C1 segment of cervical spinal cord (tissue), 14 donors: ENCODE measurements at regions not wholly inside any gene's neighbourhood (a gene's known extent, or its start where the extent isn't known, plus 50 kb on each side); places are given as distances from the start of the nearest gene placed in this dataset.
A peak's percentile ranks its signal among the peaks of the same experiment; 100 is the strongest.
"Not testable (repeated sequence)": the region's sequence is repeated elsewhere in the genome, so short reads cannot be mapped to it uniquely, and the experiment has no call there.

Experiments used
- DNase-seq, 14 donors: peaks; one replicate each; lab custom pipeline; 2025; lab: John Stamatoyannopoulos, UW

DNA sequence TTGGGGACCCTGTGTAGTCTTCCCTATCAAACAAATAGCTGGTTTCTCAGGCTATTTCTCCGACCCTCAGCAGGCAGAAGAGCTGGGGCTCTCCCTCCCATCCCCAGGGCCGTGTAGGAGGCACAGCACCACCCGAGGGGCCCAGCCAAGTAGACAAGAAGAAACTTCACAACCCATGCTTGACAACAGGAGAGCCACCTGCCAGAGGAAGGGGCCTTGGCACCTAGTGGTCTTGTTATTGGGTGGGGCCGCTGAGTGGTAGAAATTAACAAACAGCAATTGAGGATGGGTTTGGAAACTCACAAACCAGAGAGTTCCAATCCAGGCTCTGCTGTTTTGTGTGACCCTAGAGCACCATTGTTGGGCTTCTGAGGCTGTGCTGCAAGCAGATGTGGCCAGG is 108.5 kb upstream of the CHD6 start:
- DNase-seq, result no peak

DNA sequence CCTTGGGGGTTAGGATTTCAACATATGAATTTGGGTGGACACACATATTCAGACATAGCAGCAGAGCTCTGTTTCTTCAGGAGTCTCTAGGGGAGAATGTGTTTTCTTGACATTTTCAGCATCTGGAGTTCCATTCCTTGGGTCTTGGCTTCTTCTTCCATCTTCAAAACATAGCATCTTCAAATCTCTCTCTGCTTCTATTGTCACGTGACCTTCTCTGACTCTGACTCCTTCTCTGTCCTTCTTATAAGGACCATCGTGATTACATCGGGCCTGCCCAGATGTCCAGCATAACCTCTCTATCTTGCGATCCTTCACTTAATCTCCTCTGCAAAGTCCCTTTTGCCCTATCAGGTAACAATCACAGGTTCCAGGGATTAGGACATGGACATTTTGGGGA is 101.0 kb upstream of the CHD6 start:
- DNase-seq, result no peak

DNA sequence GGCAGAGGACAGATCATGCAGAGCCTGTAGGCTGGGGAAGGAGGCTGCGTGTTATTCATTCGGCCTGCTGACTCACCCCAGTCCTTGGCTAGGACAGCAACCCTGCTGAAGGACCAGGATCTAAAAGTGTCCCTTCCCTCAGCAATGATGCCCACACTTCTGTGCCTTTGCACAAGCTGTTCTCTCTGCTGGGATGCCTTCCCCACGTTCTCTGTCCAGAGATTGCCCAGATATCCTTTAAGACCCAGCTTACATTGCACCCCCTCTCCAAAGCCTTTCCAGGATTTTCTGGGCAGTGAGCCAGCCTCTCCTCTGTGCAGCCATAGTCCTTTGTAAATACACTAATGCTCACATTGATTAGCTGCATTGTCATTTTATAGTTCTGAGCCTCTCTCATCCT is 99.3 kb upstream of the CHD6 start:
- DNase-seq, result peak in 2 of 14 donors; percentile 2

DNA sequence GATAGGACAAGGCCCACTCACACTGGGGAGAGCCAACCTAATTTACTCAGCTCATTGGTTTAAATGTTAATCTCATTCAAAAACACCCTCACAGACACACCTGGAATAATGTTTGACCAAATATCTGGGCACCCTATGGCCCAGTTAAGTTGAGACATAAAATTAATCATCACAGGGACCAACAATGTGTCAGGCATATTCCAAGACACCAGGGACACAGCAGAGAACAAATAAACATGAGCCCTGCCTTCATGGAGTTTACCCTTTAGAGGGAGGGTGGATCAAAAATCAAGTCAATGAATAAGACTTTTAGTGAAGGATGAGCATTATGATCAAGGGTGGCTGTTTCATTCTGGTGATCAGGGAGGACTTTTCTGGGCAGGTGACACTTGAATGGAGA is 98.7 kb upstream of the CHD6 start:
- DNase-seq, result no peak

DNA sequence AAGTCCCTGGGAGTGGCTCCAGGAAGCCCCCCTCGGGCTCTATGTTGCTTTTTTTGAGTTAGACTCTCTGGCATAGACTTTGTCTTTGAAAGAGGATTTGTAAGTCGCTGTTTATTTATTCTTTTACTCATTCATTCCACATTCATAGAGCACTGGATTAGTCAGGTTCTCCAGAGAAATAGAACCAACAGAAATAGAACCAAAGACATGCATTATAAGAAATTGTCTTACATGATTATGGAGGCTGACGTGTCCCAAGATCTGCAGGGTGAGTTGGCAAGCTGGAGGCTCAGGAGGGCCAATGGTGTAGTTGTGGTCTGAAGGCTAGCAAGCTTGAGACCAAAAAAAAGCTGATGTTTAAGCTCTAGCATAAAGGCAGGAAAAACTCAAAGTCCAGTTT is 98.3 kb upstream of the CHD6 start:
- DNase-seq, result no peak

DNA sequence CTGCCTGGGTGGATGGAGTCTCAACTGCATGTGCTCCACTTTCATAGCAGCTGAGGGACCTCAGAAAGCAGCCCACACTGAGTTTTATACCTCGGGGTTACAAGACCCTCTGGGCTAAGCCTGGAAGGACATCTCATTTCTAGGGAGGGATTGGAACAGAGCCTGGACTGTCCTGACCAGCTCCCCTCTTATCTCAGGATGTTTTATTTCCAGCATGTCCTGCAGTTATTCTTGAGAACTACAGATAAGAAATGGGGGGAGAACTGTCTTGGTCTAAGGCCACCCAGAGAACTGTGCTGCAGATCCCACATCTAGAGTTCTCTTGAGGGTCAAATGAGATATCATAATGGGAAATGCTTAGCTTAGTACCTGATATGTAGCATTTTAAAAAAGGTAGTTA is 97.3 kb upstream of the CHD6 start:
- DNase-seq, result no peak

DNA sequence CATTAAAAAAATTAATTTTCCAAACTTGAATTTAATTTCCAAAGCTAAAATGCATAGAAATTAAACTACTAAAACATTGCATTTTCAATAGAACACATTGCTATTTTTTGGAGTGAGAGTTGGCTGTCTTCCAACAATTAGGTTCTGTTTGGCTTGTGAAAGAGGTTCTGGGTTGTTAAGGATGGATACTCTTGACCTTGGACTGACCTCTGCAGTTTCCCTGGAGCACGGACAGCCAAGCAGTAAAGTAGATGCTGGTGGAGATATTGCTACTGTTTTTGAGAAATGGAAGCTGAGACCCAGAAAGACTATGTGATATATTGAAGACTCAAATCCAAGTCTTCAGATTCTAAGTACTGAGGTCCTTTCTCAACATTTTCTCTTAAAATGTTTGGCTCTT is 95.9 kb upstream of the CHD6 start:
- DNase-seq, result no peak

DNA sequence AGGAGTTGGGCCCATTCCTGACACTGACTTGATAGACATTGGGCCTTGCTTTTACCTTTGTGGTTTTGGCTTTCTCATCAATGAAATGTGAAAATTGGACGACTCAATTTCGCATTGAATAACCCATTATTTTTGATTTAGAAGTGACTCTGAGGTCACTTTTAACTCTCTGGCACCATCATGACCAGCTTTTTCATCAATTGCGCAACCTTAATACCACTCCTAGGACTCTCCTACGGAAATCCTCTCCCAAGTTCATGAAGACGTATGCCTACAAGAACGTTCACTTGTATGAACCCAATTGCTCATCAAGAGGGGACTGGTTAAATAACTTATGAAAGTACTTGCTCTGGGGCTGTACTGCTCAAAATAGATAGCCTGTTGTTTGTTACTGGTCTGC is 86.7 kb upstream of the CHD6 start:
- no peak for DNase-seq

DNA sequence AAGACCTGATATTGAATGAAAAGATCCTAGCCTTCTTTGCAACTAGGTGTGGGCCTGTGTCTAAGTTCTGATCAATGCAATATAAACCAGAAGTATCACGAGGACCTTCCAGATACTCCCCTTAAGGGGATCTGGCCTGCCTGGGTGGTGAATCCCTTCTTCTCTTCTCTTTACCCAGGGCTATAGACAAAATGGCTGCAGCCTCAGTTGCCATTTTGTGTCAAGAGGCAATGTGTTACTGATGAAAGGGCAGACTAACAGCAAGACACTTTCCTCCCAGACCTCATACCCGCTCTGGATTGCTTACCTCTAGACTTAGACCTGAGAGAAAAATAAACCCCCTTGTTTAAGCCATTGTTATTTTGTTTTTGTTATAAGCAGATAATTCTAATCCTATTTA is 84.5 kb upstream of the CHD6 start:
- no peak for DNase-seq

DNA sequence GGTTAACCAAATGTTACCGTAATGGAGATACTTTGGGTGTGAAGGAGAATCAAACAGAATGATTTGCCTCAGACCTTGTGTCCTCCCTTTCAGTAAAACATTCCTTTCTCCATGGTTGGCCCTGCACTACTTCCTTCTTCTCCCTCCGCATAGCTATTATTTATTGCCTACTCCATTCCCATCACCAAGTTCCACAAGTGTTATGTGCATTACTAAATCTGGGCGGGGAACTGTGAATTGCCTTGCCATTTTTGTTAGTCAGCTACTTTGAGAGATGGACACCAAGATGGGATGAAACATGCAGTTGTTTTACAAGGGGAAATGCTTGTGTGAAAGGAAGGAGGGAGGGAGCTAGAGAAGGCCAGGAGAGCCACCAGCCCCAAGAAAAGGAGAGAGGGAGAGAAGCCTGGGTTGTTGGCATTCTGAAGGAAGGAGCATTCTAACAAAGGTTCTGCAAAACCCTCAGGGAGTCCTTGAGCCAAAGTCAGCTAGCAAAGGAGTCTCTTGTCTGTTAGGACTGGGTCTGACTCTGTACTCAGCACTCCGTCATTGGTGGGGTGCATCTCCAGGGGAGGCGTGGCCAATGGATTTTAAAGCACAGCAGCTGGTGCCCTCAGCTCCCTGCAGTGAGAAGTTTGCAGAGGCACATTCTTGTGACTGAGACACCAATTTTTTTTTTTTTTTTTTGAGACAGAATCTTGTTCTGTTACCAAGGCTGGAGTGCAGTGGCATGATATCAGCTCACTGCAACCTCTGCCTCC is 83.6 kb upstream of the CHD6 start:
- no peak for DNase-seq

DNA sequence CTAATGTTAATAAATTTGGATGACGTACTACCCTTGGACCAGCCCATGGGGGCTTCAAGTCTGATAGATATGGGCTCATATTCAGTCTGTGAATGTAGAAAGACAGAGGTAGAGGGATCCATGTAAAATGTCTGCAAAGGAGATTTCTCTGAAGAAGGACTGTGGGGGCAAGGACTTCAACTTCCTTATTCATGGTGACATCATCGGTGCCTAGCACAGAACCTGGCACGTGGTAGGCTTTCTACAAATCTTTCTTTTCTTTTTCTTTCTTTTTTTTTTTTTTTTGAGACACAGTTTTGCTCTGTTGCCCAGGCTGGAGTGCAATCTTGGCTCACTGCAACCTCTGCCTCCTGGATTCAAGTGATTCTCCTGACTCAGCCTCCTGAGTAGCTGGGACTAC is 81.5 kb upstream of the CHD6 start:
- not testable (repeated sequence) for DNase-seq

DNA sequence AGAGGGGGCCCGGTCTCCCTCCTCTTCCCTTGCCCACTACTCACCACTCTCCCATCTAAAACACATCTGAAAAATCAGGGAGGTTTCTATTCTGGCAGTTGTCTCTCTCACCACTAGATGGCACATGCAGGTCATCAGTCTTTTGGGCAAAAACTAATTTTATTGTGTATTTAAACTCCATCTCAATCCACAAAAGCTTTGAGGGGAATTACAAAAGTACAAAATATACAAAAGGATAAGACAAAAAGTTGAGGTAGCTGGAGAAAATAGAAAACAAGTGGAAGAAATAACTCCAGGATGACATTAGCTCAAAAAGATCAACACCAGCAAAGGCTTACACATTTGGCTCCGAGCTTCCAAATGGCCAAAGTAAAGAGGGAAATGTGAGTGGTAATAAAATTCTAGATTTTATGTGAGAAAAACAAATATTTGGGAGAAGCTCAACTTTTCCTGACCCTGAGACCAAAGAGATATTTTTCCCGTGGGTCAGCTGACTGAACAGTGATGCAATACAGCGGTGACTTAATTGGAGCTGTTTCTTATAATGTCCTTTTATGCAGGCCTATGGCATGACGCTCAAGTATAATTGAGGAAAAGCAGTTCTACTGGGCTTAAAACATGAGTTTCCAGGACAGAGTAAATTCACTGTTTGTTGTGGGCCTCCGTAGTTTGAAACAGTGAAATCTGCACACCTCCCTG is 79.8 kb upstream of the CHD6 start:
- no peak for DNase-seq

DNA sequence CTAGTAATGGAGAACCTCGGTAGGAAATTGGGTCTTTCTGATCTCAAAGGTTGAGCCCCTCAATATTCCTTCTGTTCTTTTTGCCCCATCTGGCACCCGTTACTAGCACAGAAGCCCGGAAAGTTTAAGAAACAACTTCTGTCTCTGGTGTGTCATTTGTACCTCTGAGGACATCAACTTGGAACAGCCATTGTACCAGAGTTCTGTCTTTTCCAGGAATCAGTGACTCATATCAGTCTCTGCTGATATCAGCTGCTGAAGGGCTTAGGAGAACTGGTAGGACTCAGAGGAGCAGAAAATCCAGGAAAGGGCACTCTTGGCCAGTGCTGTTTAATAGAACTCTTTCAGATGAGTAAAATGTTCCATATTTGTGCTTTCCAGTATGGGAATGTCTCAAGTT is 78.3 kb upstream of the CHD6 start:
- DNase-seq, result no peak

DNA sequence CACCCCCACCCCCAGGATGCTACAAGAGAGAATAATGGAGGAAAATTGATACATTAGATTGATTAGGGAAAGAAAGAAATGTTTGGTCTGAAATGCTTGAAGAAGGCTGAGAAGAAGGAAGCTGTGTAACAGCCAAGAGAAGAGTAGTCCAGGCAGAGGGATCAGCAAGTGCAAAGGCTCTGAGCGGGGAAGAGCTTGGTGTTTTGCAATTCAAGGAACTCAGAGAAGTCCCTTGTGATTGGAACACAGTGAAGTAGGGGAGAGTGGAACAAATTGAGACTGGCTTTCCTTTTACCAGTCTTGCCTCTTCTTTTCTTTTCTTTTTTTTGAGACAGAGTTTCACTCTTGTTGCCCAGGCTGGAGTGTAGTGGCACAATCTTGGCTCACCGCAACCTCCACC is 76.6 kb upstream of the CHD6 start:
- DNase-seq, result no peak

DNA sequence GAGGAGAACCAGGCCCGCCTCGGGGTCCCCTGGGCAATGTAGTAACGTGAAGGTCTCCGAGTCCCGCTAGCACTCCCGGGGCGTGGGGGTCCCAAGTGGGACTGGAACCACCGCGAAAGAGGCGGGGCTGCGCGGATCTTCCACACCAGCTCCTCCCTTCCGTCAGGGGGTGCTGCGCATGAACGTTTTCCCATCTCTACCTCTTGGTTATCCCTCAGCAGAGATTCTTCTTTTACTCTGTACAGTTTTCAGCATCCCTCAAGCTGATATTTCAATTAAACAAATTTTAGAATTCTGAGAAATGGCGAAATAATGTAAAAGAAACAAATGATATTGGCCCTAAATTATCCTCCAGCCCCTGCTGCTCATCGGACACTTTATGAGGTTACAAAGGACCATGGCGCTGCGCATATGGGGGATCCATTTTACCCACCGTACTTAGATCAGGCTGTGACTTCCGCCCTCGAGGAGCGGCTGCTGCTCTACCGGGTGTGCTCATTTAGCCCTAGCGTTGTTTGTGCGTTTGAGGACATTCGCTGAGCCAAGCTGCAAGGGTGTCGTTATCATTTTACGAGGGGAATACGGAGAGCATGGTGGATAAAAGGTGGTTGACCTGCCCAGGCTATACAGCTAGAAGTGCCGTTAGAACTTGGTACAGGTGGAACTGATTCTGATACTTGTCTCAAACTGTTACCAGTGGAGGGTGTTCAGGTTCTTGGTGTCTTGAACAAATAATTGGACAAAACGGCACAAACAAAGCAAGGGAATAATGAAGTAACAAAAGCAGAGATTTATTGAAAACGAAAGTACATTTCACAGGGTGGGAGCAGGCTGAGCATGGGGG is 75.2 kb upstream of the CHD6 start:
- peak; percentile 28 to 91 (median 78) for DNase-seq

DNA sequence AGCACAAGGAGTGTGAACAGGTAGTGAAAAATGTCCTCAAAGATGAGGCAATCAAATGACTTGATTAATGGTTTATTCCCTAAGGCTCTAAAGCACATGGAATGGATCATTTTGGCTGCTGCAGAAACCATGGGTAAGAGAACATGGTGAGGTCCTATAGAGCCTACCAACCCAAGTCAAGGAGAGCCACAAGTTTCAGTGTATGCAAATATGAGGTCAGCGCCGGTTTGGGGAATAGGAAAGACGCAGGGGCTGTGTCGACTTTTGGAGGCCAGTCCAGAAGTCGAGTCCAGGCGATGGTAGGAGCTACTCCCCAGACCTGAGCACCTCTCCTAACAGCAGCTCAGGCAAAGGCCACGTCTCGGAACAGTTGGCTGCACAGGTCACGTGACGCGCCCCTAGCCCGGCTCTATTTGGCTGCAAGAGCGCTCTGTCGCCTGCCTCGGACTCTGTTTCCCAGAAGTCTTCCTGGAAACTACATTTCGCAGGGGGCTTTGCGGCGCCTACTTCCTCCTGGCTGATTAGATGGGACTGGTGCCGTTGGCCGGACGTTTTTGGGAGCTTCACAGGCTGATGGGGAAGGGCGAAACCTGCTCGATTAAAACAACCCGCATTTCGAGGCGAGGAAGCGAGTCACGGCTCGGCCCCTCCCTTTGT is 74.4 kb upstream of the CHD6 start:
- DNase-seq, result peak; percentile 29 to 94 (median 80)

DNA sequence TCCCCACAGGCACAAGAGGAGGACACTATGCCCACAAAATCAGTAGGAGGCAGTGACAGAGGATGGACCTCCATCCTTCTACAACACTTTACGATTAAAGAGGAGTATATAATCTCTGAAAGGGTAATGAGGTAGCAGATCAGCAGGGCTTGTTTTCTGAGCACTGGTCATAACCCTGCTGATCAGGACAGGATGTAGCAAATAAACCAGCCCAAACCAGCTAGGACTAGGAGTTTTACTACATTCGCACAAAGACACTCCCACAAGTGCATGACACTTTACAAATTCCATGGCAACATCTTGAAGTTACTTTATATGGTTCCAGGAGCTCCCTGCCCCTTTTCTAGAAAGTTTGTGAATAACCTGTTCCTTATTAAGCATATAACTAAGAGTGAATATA is 73.3 kb upstream of the CHD6 start:
- no peak for DNase-seq

DNA sequence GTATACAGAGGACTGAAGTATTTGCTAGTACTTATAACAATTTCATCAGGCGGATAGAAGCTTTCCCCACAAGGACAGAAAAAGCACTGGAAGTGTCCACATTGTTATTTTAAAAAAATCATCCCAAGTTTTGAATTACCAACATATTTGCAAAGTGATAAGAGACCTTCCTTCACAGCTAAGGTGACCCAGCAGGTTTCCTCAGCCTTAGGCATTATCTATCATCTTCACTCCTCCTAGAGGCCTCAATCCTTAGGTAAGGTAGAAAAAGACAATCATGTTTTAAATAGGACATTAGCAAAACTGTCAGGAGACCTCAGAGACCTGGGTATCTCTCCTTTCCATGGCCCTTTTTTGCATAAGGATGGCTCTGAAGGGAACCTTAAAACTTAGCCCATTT is 72.5 kb upstream of the CHD6 start:
- no peak for DNase-seq

DNA sequence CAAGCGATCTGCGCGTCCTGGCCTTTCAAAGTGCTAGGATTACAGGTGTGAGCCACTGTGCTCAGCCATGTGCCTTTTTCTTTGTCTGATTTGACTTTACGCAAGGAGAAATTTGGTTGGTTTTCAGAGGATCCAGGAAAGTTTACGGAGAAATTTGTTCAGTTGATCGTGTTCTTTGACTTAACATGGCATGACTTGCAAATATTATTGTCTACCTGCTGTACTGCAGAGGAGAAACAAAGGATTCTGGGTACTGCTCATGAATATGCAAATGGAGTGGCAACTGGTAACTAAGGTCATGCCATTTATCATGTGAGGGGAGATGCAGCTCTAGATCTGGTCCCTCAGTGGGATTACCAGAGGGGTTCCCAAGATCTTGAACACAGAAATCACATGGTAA is 68.8 kb upstream of the CHD6 start:
- no peak for DNase-seq

DNA sequence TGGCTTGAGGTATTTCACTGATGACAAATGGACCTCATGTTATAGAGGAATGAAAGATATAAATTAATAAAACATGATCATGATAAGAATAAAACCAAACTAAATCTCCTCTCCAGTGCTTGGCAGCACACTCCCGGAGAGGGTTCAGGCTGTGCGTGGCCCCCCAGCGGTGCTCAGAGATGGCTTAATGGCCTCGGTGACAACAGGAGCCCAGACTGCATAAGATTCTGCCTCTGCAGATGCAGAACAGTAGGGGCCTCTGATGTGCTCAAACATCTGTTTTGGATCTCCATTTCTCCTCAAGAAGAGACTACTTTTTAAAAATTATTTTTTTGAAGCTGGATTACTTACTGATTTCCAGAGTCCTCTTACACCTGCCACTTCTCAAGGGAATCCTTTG is 67.0 kb upstream of the CHD6 start:
- DNase-seq, result not testable (repeated sequence)

DNA sequence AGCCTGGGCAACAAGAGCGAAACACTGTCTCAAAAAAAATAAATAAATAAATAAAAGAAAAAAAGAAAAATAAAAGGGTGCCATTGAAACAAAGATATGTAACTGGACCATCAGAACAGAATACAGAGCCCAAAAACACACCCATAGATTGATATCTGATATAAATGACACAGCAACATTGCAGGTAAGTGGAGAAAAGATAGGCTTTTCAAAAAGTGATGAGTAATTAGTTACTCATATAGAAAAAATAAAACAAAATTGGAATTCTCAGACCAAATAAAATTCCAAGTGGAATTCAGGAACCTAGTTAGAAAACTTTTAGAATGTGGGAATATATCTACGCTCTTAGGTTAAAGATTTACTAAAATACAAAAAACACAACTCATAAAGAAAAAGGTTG is 60.6 kb upstream of the CHD6 start:
- DNase-seq, result no peak

DNA sequence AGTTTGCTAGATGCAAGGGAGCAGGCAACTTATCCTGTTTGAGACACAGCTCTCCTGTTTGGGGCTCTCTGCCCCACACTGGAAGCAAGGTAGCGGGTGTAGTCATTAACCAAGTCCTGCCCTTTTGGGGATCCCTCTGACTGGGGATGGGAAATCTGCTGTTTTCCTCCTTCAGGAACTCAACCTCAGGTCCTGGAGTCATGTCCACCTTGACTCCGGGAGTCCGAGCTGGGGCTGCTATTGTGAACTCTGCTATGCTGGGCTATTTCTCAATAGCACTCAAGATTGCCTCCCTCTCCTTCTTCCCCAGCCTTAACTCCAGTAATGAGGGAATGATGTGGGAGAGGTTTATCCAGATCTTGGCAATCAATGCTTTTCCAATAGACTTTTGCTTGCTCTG is 54.1 kb upstream of the CHD6 start:
- no peak for DNase-seq
